HL-60 (cell line): ENCODE measurements at regions not wholly inside any gene's neighbourhood (a gene's known extent, or its start where the extent isn't known, plus 50 kb on each side); places are given as distances from the start of the nearest gene placed in this dataset.

Source experiments
- DNase-seq, 2 experiments: peaks; one replicate each; pipeline ENCODE4 v3.0.0-alpha.2; 2010 to 2020; ENCODE audit warnings: low read depth in 1 of 2, low spot score in 1 of 2
- H3K27ac ChIP-seq: fragments of 250-450 bp; sonication (Bioruptor Pico); replicated peaks from 2 replicates; pipeline ENCODE4 v1.5.1; 2020; ENCODE audit warnings: mild to moderate bottlenecking, moderate library complexity
- H3K27me3 ChIP-seq: fragments of 250-450 bp; sonication (Bioruptor Pico); 2 replicates; pipeline ENCODE4 v1.5.1; 2021; ENCODE audit warnings: mild to moderate bottlenecking, moderate library complexity; ENCODE audit not compliant: insufficient read depth, poor library complexity, severe bottlenecking
- H3K4me3 ChIP-seq: replicated peaks from 2 replicates; pipeline ENCODE4 v1.5.1; 2011; ENCODE audit warnings: mild to moderate bottlenecking, control low read depth, low read length; ENCODE audit not compliant: insufficient read depth
- CTCF ChIP-seq: IDR thresholded peaks from one replicate; pipeline ENCODE4 v1.5.1; 2011; ENCODE audit warnings: low read length, control low read depth, inconsistent platforms; ENCODE audit not compliant: insufficient read depth
- GABPA ChIP-seq: IDR thresholded peaks from 2 replicates; pipeline ENCODE4 v1.6.1; 2012; ENCODE audit warnings: low read depth
- POLR2AphosphoS5 ChIP-seq: IDR thresholded peaks from 2 replicates; pipeline ENCODE4 v1.6.1; 2012; ENCODE audit warnings: low read depth
- REST ChIP-seq: IDR thresholded peaks from 2 replicates; pipeline ENCODE4 v1.6.1; 2012; ENCODE audit warnings: low read depth; ENCODE audit not compliant: insufficient replicate concordance
- SPI1 ChIP-seq: IDR thresholded peaks from 2 replicates; pipeline ENCODE4 v1.6.1; 2012; ENCODE audit warnings: low read depth, mild to moderate bottlenecking, borderline replicate concordance

- no peak overlapping the region for H3K4me3 ChIP-seq
- no peak for DNase-seq
- H3K27ac ChIP-seq, result peak overlapping the region; percentile 62; the same call in 1 of the 2 replicates
- TF ChIP-seq POLR2AphosphoS5 (no peak), SPI1 (no peak), GABPA (no peak), REST (no peak), CTCF (no peak)
- H3K27me3 ChIP-seq, result no peaks in the 10 kb centered on the region
Measured at GRCh38 chr10:29722777-29723176, 88.0 kb upstream of the SVIL start.

- H3K27ac ChIP-seq, result no peak overlapping the region
- no peaks in the 10 kb centered on the region for H3K27me3 ChIP-seq
- TF ChIP-seq CTCF (no peak), REST (no peak), SPI1 (no peak), GABPA (no peak), POLR2AphosphoS5 (no peak)
- no peak for DNase-seq
- H3K4me3 ChIP-seq, result no peak overlapping the region
Measured at GRCh38 chr10:29720149-29720548, 85.4 kb upstream of the SVIL start.

- Histone ChIP-seq H3K27ac (no peak overlapping the region), H3K4me3 (no peak overlapping the region), H3K27me3 (no peaks in the 10 kb centered on the region)
- no peak for DNase-seq
- TF ChIP-seq SPI1, result no peak
- no peak for TF ChIP-seq REST
- TF ChIP-seq CTCF, result no peak
- no peak for TF ChIP-seq GABPA
- no peak for TF ChIP-seq POLR2AphosphoS5
Measured at GRCh38 chr10:29719281-29719675, 84.5 kb upstream of the SVIL start.
